Lower leg skin (tissue), 4 donors: ENCODE measurements at regions not wholly inside any gene's neighbourhood (a gene's known extent, or its start where the extent isn't known, plus 50 kb on each side); places are given as distances from the start of the nearest gene placed in this dataset.

Experiments
- DNase-seq, 2 donors: peaks; one replicate each; pipeline ENCODE4 v3.0.0-alpha.2; 2019; ENCODE audit warnings: low spot score in 2 of 2
- H3K4me3 ChIP-seq: fragments of 200-600 bp; sonication (generic); 2 replicates; pipeline ENCODE4 v1.5.1; 2017; ENCODE audit warnings: mild to moderate bottlenecking, low read depth; ENCODE audit not compliant: poor library complexity, severe bottlenecking
- POLR2A ChIP-seq, 2 donors: fragments of 450-650 bp; IDR thresholded peaks; one replicate each; pipeline ENCODE4 v1.6.1; 2016 to 2017; ENCODE audit warnings: antibody characterized with exemption in 2 of 2, mild to moderate bottlenecking in 1 of 2, moderate library complexity in 1 of 2
- WGBS, 2 donors: methylation state at CpG; one replicate each; pipeline ENCODE4 v1.1.5; 2018; 5-methylcytosine and 5-hydroxymethylcytosine counted together
- intact Hi-C: fragments of 100-400 bp; cut with DNase I; formaldehyde crosslinking; loops from one replicate; pipeline ENCODE4 v1.15.0; 2023; ENCODE audit warnings: low total_unique reads
- TF ChIP-seq, protein P1 (sequence below), 3 donors: fragments of 450-650 bp; IDR thresholded peaks; one replicate each; pipeline ENCODE4 v1.5.1; 2016; ENCODE audit warnings: antibody characterized with exemption in 3 of 3, mild to moderate bottlenecking in 3 of 3, moderate library complexity in 2 of 3

DNA sequence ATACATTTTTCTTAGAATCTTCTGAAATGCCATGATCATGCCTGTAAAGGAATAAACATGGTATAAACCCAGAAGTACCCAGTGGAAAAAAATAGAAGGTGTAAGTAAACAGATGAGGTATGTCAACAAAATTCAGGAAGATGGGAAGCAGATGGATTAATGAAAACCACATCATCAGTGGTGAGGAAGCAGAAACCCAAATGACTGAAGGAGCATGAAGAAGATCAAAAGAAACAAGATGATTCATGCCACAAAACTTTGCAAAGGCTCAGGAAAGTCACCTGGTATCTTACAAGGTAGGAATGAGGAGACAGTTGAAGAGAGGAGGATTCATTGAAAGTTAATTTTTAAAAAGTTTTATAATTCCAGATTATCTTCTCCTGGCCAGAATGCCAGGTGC, 132.8 kb upstream of the PAPPA start:
- intact Hi-C loops = no loop called here
- no peak for TF ChIP-seq POLR2A (IDR thresholded peaks at IDR 0.05)
- TF ChIP-seq, protein P1, sequence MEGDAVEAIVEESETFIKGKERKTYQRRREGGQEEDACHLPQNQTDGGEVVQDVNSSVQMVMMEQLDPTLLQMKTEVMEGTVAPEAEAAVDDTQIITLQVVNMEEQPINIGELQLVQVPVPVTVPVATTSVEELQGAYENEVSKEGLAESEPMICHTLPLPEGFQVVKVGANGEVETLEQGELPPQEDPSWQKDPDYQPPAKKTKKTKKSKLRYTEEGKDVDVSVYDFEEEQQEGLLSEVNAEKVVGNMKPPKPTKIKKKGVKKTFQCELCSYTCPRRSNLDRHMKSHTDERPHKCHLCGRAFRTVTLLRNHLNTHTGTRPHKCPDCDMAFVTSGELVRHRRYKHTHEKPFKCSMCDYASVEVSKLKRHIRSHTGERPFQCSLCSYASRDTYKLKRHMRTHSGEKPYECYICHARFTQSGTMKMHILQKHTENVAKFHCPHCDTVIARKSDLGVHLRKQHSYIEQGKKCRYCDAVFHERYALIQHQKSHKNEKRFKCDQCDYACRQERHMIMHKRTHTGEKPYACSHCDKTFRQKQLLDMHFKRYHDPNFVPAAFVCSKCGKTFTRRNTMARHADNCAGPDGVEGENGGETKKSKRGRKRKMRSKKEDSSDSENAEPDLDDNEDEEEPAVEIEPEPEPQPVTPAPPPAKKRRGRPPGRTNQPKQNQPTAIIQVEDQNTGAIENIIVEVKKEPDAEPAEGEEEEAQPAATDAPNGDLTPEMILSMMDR (IDR thresholded peaks at IDR 0.05) = no peak
- no peak overlapping the region for H3K4me3 ChIP-seq
- no peak for DNase-seq

GRCh38 chr9:116027096-116027495, 126.5 kb upstream of the PAPPA start:
- DNase-seq = no peak
- H3K4me3 ChIP-seq = no peak overlapping the region
- 51 to 58% methylated on average over 1 of the region's 1 CpG for WGBS, 2 donors
- intact Hi-C loops = no loop called here
- TF ChIP-seq, protein P1 (IDR thresholded peaks at IDR 0.05) = no peak
- TF ChIP-seq POLR2A (IDR thresholded peaks at IDR 0.05) = no peak

- intact Hi-C loops = no loop called here
- no peak overlapping the region for H3K4me3 ChIP-seq
- no peak for DNase-seq
- 45 to 52% methylated on average over 1 of the region's 1 CpG for WGBS, 2 donors
- TF ChIP-seq POLR2A (IDR thresholded peaks at IDR 0.05) = no peak
- TF ChIP-seq, protein P1 (IDR thresholded peaks at IDR 0.05) = no peak
Measured at GRCh38 chr9:116027511-116027910, 126.1 kb upstream of the PAPPA start.

DNA sequence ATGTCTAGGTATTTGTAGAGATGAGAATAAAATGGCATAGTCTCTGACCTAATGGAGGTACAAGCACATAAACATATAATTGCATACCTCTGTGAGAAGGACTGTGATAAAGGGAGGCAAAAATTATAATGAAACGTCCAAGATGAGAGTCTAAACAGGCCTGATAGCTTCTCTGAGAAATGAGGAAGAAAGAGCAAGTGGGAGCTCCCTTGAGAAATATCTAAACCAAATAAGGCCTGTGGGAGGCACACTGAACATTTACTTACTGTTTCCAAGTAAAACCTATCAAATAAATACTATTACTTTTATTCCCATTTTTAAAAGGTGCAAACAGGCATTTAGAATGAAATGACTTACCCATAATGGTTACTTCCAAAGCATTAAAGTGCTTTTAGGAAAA, 125.6 kb upstream of the PAPPA start:
- DNase-seq = no peak
- no peak for TF ChIP-seq POLR2A (IDR thresholded peaks at IDR 0.05)
- TF ChIP-seq, protein P1 (IDR thresholded peaks at IDR 0.05) = no peak
- H3K4me3 ChIP-seq = no peak overlapping the region
- WGBS, 2 donors = 36 to 68% methylated on average over 1 of the region's 1 CpG
- intact Hi-C loops = no loop called here

GRCh38 chr9:116030517-116030916, 123.1 kb upstream of the PAPPA start:
- no peak for TF ChIP-seq POLR2A (IDR thresholded peaks at IDR 0.05)
- TF ChIP-seq, protein P1 (IDR thresholded peaks at IDR 0.05) = no peak
- DNase-seq = no peak
- intact Hi-C loops = no loop called here
- no peak overlapping the region for H3K4me3 ChIP-seq

GRCh38 chr9:116032683-116033440, 120.7 kb upstream of the PAPPA start:
- TF ChIP-seq, protein P1 (IDR thresholded peaks at IDR 0.05) = no peak
- TF ChIP-seq POLR2A (IDR thresholded peaks at IDR 0.05) = no peak
- intact Hi-C loops = no loop called here
- no peak overlapping the region for H3K4me3 ChIP-seq
- DNase-seq = no peak
- WGBS, 2 donors = 50 to 55% methylated on average over 4 of the region's 4 CpGs
